DND-41 (cell line): ENCODE measurements at regions not wholly inside any gene's neighbourhood (a gene's known extent, or its start where the extent isn't known, plus 50 kb on each side); places are given as distances from the start of the nearest gene placed in this dataset.

Experiments
- ATAC-seq: fragments of 200-7000 bp; cut with Tn5 transposase; 3 replicates; pipeline ENCODE4 v1.9.1; 2021; ENCODE audit warnings: low read depth; ENCODE audit not compliant: insufficient read depth
- DNase-seq: peaks from one replicate; pipeline ENCODE4 v3.0.0-alpha.2; 2020
- H2AFZ ChIP-seq: 2 replicates; pipeline ENCODE4 v1.6.0; 2012; ENCODE audit warnings: low read depth, low read length
- H3K27ac ChIP-seq: 2 replicates; pipeline ENCODE4 v1.5.1; 2012; ENCODE audit warnings: low read length, inconsistent platforms
- H3K27me3 ChIP-seq: fragments of 200-600 bp; sonication (generic); 2 replicates; pipeline ENCODE4 v1.6.0; 2012; ENCODE audit warnings: low read length, mild to moderate bottlenecking, inconsistent platforms; ENCODE audit not compliant: insufficient read depth, poor library complexity
- H3K36me3 ChIP-seq: 2 replicates; pipeline ENCODE4 v1.5.1; 2012; ENCODE audit warnings: low read length, inconsistent platforms; ENCODE audit not compliant: insufficient read depth
- H3K4me1 ChIP-seq: 2 replicates; pipeline ENCODE4 v1.5.1; 2012; ENCODE audit warnings: mild to moderate bottlenecking, low read length; ENCODE audit not compliant: insufficient read depth
- H3K4me2 ChIP-seq: 2 replicates; pipeline ENCODE4 v1.6.0; 2012; ENCODE audit warnings: mild to moderate bottlenecking, moderate library complexity, low read length, inconsistent platforms; ENCODE audit not compliant: insufficient read depth
- H3K4me3 ChIP-seq, 2 experiments: fragments of 200-600 bp in 1 of 2; shearing (Covaris generic) in 1 of 2; 2 replicates each; pipeline ENCODE4 v1.5.1; 2012 to 2016; ENCODE audit warnings: inconsistent platforms in 2 of 2, low read length in 2 of 2, mild to moderate bottlenecking in 2 of 2, low read depth in 1 of 2, moderate library complexity in 1 of 2
- H3K79me2 ChIP-seq: 2 replicates; pipeline ENCODE4 v1.6.0; 2012; ENCODE audit warnings: low read length, inconsistent platforms; ENCODE audit not compliant: insufficient read depth
- H3K9ac ChIP-seq: 2 replicates; pipeline ENCODE4 v1.6.0; 2012; ENCODE audit warnings: low read depth, mild to moderate bottlenecking, inconsistent platforms, low read length, moderate library complexity
- H3K9me3 ChIP-seq: 2 replicates; pipeline ENCODE4 v1.5.1; 2012; ENCODE audit warnings: low read length, moderate library complexity, mild to moderate bottlenecking, inconsistent platforms; ENCODE audit not compliant: insufficient read depth, severe bottlenecking
- H4K20me1 ChIP-seq: 2 replicates; pipeline ENCODE4 v1.6.0; 2012; ENCODE audit warnings: low read length; ENCODE audit not compliant: insufficient read depth
- CTCF ChIP-seq: IDR thresholded peaks from 2 replicates; pipeline ENCODE4 v1.5.1; 2012; ENCODE audit warnings: borderline replicate concordance, low read length, moderate library complexity, mild to moderate bottlenecking; ENCODE audit not compliant: poor library complexity, severe bottlenecking; ENCODE audit errors: extremely low read depth
- EZH2 ChIP-seq: IDR thresholded peaks from 3 replicates; pipeline ENCODE4 v1.6.1; 2012; ENCODE audit warnings: borderline replicate concordance, low read depth, mild to moderate bottlenecking, moderate library complexity, low read length, inconsistent platforms; ENCODE audit not compliant: severe bottlenecking

- TF ChIP-seq EZH2: no peak
- no peak for TF ChIP-seq CTCF
- Histone ChIP-seq H3K27ac (no peak overlapping the region), H2AFZ (no peak overlapping the region), H4K20me1 (no peaks in the 10 kb centered on the region), H3K27me3 (no peaks in the 10 kb centered on the region), H3K4me3 (no peak overlapping the region), H3K79me2 (no peaks in the 10 kb centered on the region), H3K36me3 (no peaks in the 10 kb centered on the region), H3K4me2 (no peak overlapping the region), H3K9me3 (no peaks in the 10 kb centered on the region), H3K9ac (no peak overlapping the region), H3K4me1 (no peaks in the 10 kb centered on the region)
- DNase-seq: no peak
- no peak for ATAC-seq
These were observed 215.0 kb upstream of the MYT1L start for GRCh38 chr2:2546046-2546445.

GRCh38 chr2:2542966-2543611 is 212.0 kb upstream of the MYT1L start:
- ATAC-seq: no peak
- DNase-seq: no peak
- Histone ChIP-seq H3K4me2 (no peak overlapping the region), H3K79me2 (no peaks in the 10 kb centered on the region), H3K27me3 (no peaks in the 10 kb centered on the region), H3K9me3 (no peaks in the 10 kb centered on the region), H3K27ac (no peak overlapping the region), H2AFZ (no peak overlapping the region), H4K20me1 (no peaks in the 10 kb centered on the region), H3K36me3 (no peaks in the 10 kb centered on the region), H3K4me3 (no peak overlapping the region), H3K4me1 (no peaks in the 10 kb centered on the region), H3K9ac (no peak overlapping the region)
- no peak for TF ChIP-seq CTCF
- TF ChIP-seq EZH2: no peak

- H3K9me3 ChIP-seq: no peaks in the 10 kb centered on the region
- H2AFZ ChIP-seq: no peak overlapping the region
- no peak overlapping the region for H3K4me3 ChIP-seq
- DNase-seq (no peak), ATAC-seq (no peak)
- H3K27ac ChIP-seq: no peak overlapping the region
- H3K9ac ChIP-seq: no peak overlapping the region
- no peaks in the 10 kb centered on the region for H3K4me1 ChIP-seq
- H3K79me2 ChIP-seq: no peaks in the 10 kb centered on the region
- H3K27me3 ChIP-seq: no peaks in the 10 kb centered on the region
- TF ChIP-seq EZH2 (no peak), CTCF (no peak)
- H3K36me3 ChIP-seq: no peaks in the 10 kb centered on the region
- no peak overlapping the region for H3K4me2 ChIP-seq
- H4K20me1 ChIP-seq: no peaks in the 10 kb centered on the region
These were observed 211.2 kb upstream of the MYT1L start for GRCh38 chr2:2542316-2542715.

GRCh38 chr2:2540406-2540805 is 209.3 kb upstream of the MYT1L start:
- TF ChIP-seq CTCF (no peak), EZH2 (no peak)
- Histone ChIP-seq H3K79me2 (no peaks in the 10 kb centered on the region), H3K9me3 (no peaks in the 10 kb centered on the region), H2AFZ (no peak overlapping the region), H3K4me2 (no peak overlapping the region), H4K20me1 (no peaks in the 10 kb centered on the region), H3K36me3 (no peaks in the 10 kb centered on the region), H3K9ac (no peak overlapping the region), H3K27ac (no peak overlapping the region), H3K4me3 (no peak overlapping the region), H3K27me3 (no peaks in the 10 kb centered on the region), H3K4me1 (no peaks in the 10 kb centered on the region)
- no peak for DNase-seq
- ATAC-seq: no peak
